Left ventricle myocardium inferior (tissue), 1 donor: ENCODE measurements at regions not wholly inside any gene's neighbourhood (a gene's known extent, or its start where the extent isn't known, plus 50 kb on each side); places are given as distances from the start of the nearest gene placed in this dataset.
"Not testable (repeated sequence)": the region's sequence is repeated elsewhere in the genome, so short reads cannot be mapped to it uniquely, and the experiment has no call there.

ENCODE experiments used
- DNase-seq: peaks from one replicate; pipeline ENCODE4 v3.0.0-alpha.2; 2020
- H3K27ac ChIP-seq: fragments of 200-600 bp; replicated peaks from 2 replicates; pipeline ENCODE4 v1.8.0; 2021
- H3K27me3 ChIP-seq: fragments of 200-600 bp; 2 replicates; pipeline ENCODE4 v1.8.0; 2021; ENCODE audit warnings: low read depth
- H3K36me3 ChIP-seq: fragments of 200-600 bp; 2 replicates; pipeline ENCODE4 v1.8.0; 2021
- H3K4me1 ChIP-seq: fragments of 200-600 bp; 2 replicates; pipeline ENCODE4 v1.8.0; 2021
- H3K4me3 ChIP-seq: fragments of 200-600 bp; 2 replicates; pipeline ENCODE4 v1.8.0; 2021; ENCODE audit warnings: mild to moderate bottlenecking, moderate library complexity
- H3K9me3 ChIP-seq: fragments of 200-600 bp; replicated peaks from 2 replicates; pipeline ENCODE4 v1.8.0; 2021
- CTCF ChIP-seq: fragments of 200-600 bp; IDR thresholded peaks from 2 replicates; pipeline ENCODE4 v1.8.0; 2021; ENCODE audit warnings: antibody characterized with exemption, mild to moderate bottlenecking, borderline replicate concordance
- intact Hi-C: fragments of 100-400 bp; cut with micrococcal nuclease; formaldehyde crosslinking; loops from one replicate; pipeline ENCODE4 v1.11.0; 2022
- donor health status: DM: no; HTN: yes; CAD: no; lungs with severe emphysema.

GRCh38 chr4:26051240-26051639 lies 137.2 kb downstream of the SMIM20 start:
- TF ChIP-seq CTCF, result no peak
- intact Hi-C loops, result no loop called here
- Histone ChIP-seq H3K9me3 (no peaks in the 10 kb centered on the region), H3K27ac (no peak overlapping the region), H3K27me3 (peaks cover 11% of the 10 kb centered on the region), H3K4me1 (peaks cover 10% of the 10 kb centered on the region), H3K4me3 (no peak overlapping the region), H3K36me3 (no peaks in the 10 kb centered on the region)
- no peak for DNase-seq

- TF ChIP-seq CTCF, result no peak
- Histone ChIP-seq H3K4me3 (no peak overlapping the region), H3K36me3 (no peaks in the 10 kb centered on the region), H3K9me3 (no peaks in the 10 kb centered on the region), H3K4me1 (peaks cover 10% of the 10 kb centered on the region), H3K27me3 (peaks cover 11% of the 10 kb centered on the region), H3K27ac (no peak overlapping the region)
- DNase-seq, result no peak
- intact Hi-C loops, result no loop called here
Observed at GRCh38 chr4:26052663-26053541, 138.9 kb downstream of the SMIM20 start.

- no peak for TF ChIP-seq CTCF
- no peak overlapping the region for H3K4me3 ChIP-seq
- intact Hi-C loops, result no loop called here
- no peak for DNase-seq
- H3K9me3 ChIP-seq, result no peaks in the 10 kb centered on the region
- no peaks in the 10 kb centered on the region for H3K36me3 ChIP-seq
- peaks cover 11% of the 10 kb centered on the region for H3K27me3 ChIP-seq
- no peak overlapping the region for H3K27ac ChIP-seq
- H3K4me1 ChIP-seq, result peaks cover 13% of the 10 kb centered on the region
Observed at GRCh38 chr4:26053761-26054160, 139.7 kb downstream of the SMIM20 start.

GRCh38 chr4:26055855-26056254 lies 141.8 kb downstream of the SMIM20 start:
- Histone ChIP-seq H3K9me3 (peaks cover 4% of the 10 kb centered on the region), H3K36me3 (no peaks in the 10 kb centered on the region), H3K27me3 (peaks cover 8% of the 10 kb centered on the region), H3K4me3 (no peak overlapping the region), H3K4me1 (peaks cover 3% of the 10 kb centered on the region), H3K27ac (no peak overlapping the region)
- intact Hi-C loops, result no loop called here
- no peak for DNase-seq
- no peak for TF ChIP-seq CTCF

- no peak for DNase-seq
- intact Hi-C loops, result no loop called here
- Histone ChIP-seq H3K36me3 (no peaks in the 10 kb centered on the region), H3K4me3 (no peak overlapping the region), H3K27me3 (peaks cover 4% of the 10 kb centered on the region), H3K27ac (no peak overlapping the region), H3K4me1 (peaks cover 3% of the 10 kb centered on the region), H3K9me3 (peaks cover 4% of the 10 kb centered on the region)
- TF ChIP-seq CTCF, result no peak
Observed at GRCh38 chr4:26056406-26056805, 142.4 kb downstream of the SMIM20 start.

- H3K36me3 ChIP-seq, H3K27ac ChIP-seq, H3K27me3 ChIP-seq, DNase-seq, intact Hi-C loops, H3K4me3 ChIP-seq, H3K9me3 ChIP-seq, H3K4me1 ChIP-seq: not testable (repeated sequence)
Observed at GRCh38 chr4:26057839-26058238, 143.8 kb downstream of the SMIM20 start.
